Activated B cell treated with CpG ODN at 0.5 μM for 24 hours (primary cell): ENCODE measurements at regions not wholly inside any gene's neighbourhood (a gene's known extent, or its start where the extent isn't known, plus 50 kb on each side); places are given as distances from the start of the nearest gene placed in this dataset.

ENCODE experiments used
- ATAC-seq: fragments of 200-7000 bp; cut with Tn5 transposase; one replicate; pipeline ENCODE4 v1.10.0; 2021; ENCODE audit warnings: low read depth, mild to moderate bottlenecking, moderate library complexity
- CTCF ChIA-PET: fragments of 350-600 bp; sonication (Branson Sonifier 250); formaldehyde crosslinking; loops from one replicate; lab custom pipeline; 2021; ENCODE audit warnings: antibody characterized with exemption; lab: Charles Lee
- POLR2A ChIA-PET: fragments of 350-600 bp; sonication (Branson Sonifier 250); formaldehyde crosslinking; loops from one replicate; lab custom pipeline; 2021; ENCODE audit warnings: antibody characterized with exemption; lab: Charles Lee
- DNase-seq: peaks from one replicate; pipeline ENCODE4 v3.0.0; 2022
- H3K27ac Mint-ChIP-seq: one replicate; pipeline ENCODE4 v1.8.0; 2020; ENCODE audit warnings: mixed read lengths
- H3K27me3 Mint-ChIP-seq: one replicate; pipeline ENCODE4 v1.8.0; 2021; ENCODE audit warnings: mixed read lengths
- H3K36me3 Mint-ChIP-seq: one replicate; pipeline ENCODE4 v1.8.0; 2021; ENCODE audit warnings: low read depth, mixed read lengths
- H3K4me1 Mint-ChIP-seq: one replicate; pipeline ENCODE4 v1.8.0; 2021; ENCODE audit warnings: mixed read lengths
- H3K4me3 Mint-ChIP-seq: one replicate; pipeline ENCODE4 v1.8.0; 2020; ENCODE audit warnings: mild to moderate bottlenecking, mixed read lengths
- H3K9me3 Mint-ChIP-seq: one replicate; pipeline ENCODE4 v1.8.0; 2020; ENCODE audit warnings: mixed read lengths
- CTCF ChIP-seq: fragments of 200-600 bp; IDR thresholded peaks from one replicate; pipeline ENCODE4 v1.8.0; 2022; ENCODE audit warnings: antibody characterized with exemption, mild to moderate bottlenecking
- intact Hi-C: fragments of 100-400 bp; cut with micrococcal nuclease; formaldehyde crosslinking; loops from one replicate; pipeline ENCODE4 v1.15.1; 2024

GRCh38 chr20:57914205-57914604 is 204.4 kb upstream of the PMEPA1 start:
- no peak for TF ChIP-seq CTCF
- ATAC-seq (no peak), DNase-seq (no peak)
- H3K9me3 Mint-ChIP-seq: no peaks in the 10 kb centered on the region
- ChIA-PET POLR2A (no interaction called here), CTCF (interaction anchor here (0.5 kb wide), 1 partner anchor 27 kb away, joined by 3 read pairs; no protein-coding TSS in a partner anchor)
- no peak overlapping the region for H3K4me3 Mint-ChIP-seq
- H3K36me3 Mint-ChIP-seq: no peaks in the 10 kb centered on the region
- intact Hi-C loops: no loop called here
- H3K4me1 Mint-ChIP-seq: no peaks in the 10 kb centered on the region
- H3K27ac Mint-ChIP-seq: no peak overlapping the region
- peaks cover 29% of the 10 kb centered on the region for H3K27me3 Mint-ChIP-seq

GRCh38 chr20:57913156-57913930 is 203.5 kb upstream of the PMEPA1 start:
- H3K4me1 Mint-ChIP-seq: no peaks in the 10 kb centered on the region
- ChIA-PET CTCF (no interaction called here), POLR2A (no interaction called here)
- H3K36me3 Mint-ChIP-seq: no peaks in the 10 kb centered on the region
- intact Hi-C loops: no loop called here
- no peak for TF ChIP-seq CTCF
- H3K27me3 Mint-ChIP-seq: peaks cover 29% of the 10 kb centered on the region
- no peak for ATAC-seq
- no peak overlapping the region for H3K4me3 Mint-ChIP-seq
- no peak for DNase-seq
- H3K27ac Mint-ChIP-seq: no peak overlapping the region
- no peaks in the 10 kb centered on the region for H3K9me3 Mint-ChIP-seq

GRCh38 chr20:57912227-57912582 is 202.4 kb upstream of the PMEPA1 start:
- TF ChIP-seq CTCF: no peak
- no peak overlapping the region for H3K4me3 Mint-ChIP-seq
- no peaks in the 10 kb centered on the region for H3K36me3 Mint-ChIP-seq
- H3K27ac Mint-ChIP-seq: no peak overlapping the region
- ATAC-seq (no peak), DNase-seq (no peak)
- no peaks in the 10 kb centered on the region for H3K4me1 Mint-ChIP-seq
- H3K9me3 Mint-ChIP-seq: no peaks in the 10 kb centered on the region
- intact Hi-C loops: no loop called here
- ChIA-PET POLR2A (no interaction called here), CTCF (no interaction called here)
- H3K27me3 Mint-ChIP-seq: peaks cover 39% of the 10 kb centered on the region

GRCh38 chr20:57911512-57912226 is 201.9 kb upstream of the PMEPA1 start:
- no peak overlapping the region for H3K27ac Mint-ChIP-seq
- DNase-seq (no peak), ATAC-seq (no peak)
- no peak for TF ChIP-seq CTCF
- CTCF ChIA-PET: no interaction called here
- intact Hi-C loops: no loop called here
- no peaks in the 10 kb centered on the region for H3K9me3 Mint-ChIP-seq
- POLR2A ChIA-PET: no interaction called here
- H3K4me3 Mint-ChIP-seq: no peak overlapping the region
- H3K4me1 Mint-ChIP-seq: no peaks in the 10 kb centered on the region
- no peaks in the 10 kb centered on the region for H3K36me3 Mint-ChIP-seq
- peaks cover 41% of the 10 kb centered on the region for H3K27me3 Mint-ChIP-seq

GRCh38 chr20:57910716-57911115 is 200.9 kb upstream of the PMEPA1 start:
- H3K27ac Mint-ChIP-seq: no peak overlapping the region
- H3K4me3 Mint-ChIP-seq: no peak overlapping the region
- H3K36me3 Mint-ChIP-seq: no peaks in the 10 kb centered on the region
- ATAC-seq: no peak
- intact Hi-C loops: no loop called here
- POLR2A ChIA-PET: no interaction called here
- no peak for TF ChIP-seq CTCF
- peaks cover 49% of the 10 kb centered on the region for H3K27me3 Mint-ChIP-seq
- H3K4me1 Mint-ChIP-seq: no peaks in the 10 kb centered on the region
- H3K9me3 Mint-ChIP-seq: no peaks in the 10 kb centered on the region
- DNase-seq: no peak
- CTCF ChIA-PET: no interaction called here
